ENCODE measurements at regions not wholly inside any gene's neighbourhood (a gene's known extent, or its start where the extent isn't known, plus 50 kb on each side); places are given as distances from the start of the nearest gene placed in this dataset.

- no peak for TF ChIP-seq POLR2A (IDR thresholded peaks at IDR 0.05)
- TF ChIP-seq CTCF (IDR thresholded peaks at IDR 0.05) = no peak
- no peak overlapping the region for H3K4me3 ChIP-seq
- DNase-seq = no peak
- no peaks in the 10 kb centered on the region for H3K36me3 ChIP-seq (ENCODE audit: low read depth, missing control alignments)
- no peaks in the 10 kb centered on the region for H3K4me1 ChIP-seq
- H3K9me3 ChIP-seq = no peaks in the 10 kb centered on the region
- intact Hi-C loops (cut with DNase I; ENCODE audit: low total_unique reads) = no loop called here
- H3K27ac ChIP-seq = no peak overlapping the region
- no peaks in the 10 kb centered on the region for H3K27me3 ChIP-seq
These were observed 815.6 kb upstream of the NEGR1 start for GRCh38 chr1:73097917-73098316.

- H3K36me3 ChIP-seq (ENCODE audit: low read depth, missing control alignments) = no peaks in the 10 kb centered on the region
- no peaks in the 10 kb centered on the region for H3K4me1 ChIP-seq
- 83 to 90% methylated on average over 1 of the region's 1 CpG for WGBS, 2 donors
- no peak overlapping the region for H3K27ac ChIP-seq
- no peaks in the 10 kb centered on the region for H3K9me3 ChIP-seq
- no peak overlapping the region for H3K4me3 ChIP-seq
- H3K27me3 ChIP-seq = no peaks in the 10 kb centered on the region
- TF ChIP-seq POLR2A (IDR thresholded peaks at IDR 0.05) (no peak), CTCF (IDR thresholded peaks at IDR 0.05) (no peak)
- intact Hi-C loops (cut with DNase I; ENCODE audit: low total_unique reads) = no loop called here
- no peak for DNase-seq
These were observed 814.5 kb upstream of the NEGR1 start for GRCh38 chr1:73096841-73097240.

- Histone ChIP-seq H3K27ac (no peak overlapping the region), H3K9me3 (no peaks in the 10 kb centered on the region), H3K4me1 (no peaks in the 10 kb centered on the region), H3K36me3 (ENCODE audit: low read depth, missing control alignments) (no peaks in the 10 kb centered on the region), H3K4me3 (no peak overlapping the region), H3K27me3 (no peaks in the 10 kb centered on the region)
- no peak for DNase-seq
- intact Hi-C loops (cut with DNase I; ENCODE audit: low total_unique reads) = no loop called here
- TF ChIP-seq POLR2A (IDR thresholded peaks at IDR 0.05) (no peak), CTCF (IDR thresholded peaks at IDR 0.05) (no peak)
These were observed 810.0 kb upstream of the NEGR1 start for GRCh38 chr1:73092383-73092782.

- DNase-seq = no peak
- Histone ChIP-seq H3K36me3 (ENCODE audit: low read depth, missing control alignments) (no peaks in the 10 kb centered on the region), H3K4me1 (no peaks in the 10 kb centered on the region), H3K4me3 (no peak overlapping the region), H3K27ac (no peak overlapping the region), H3K9me3 (no peaks in the 10 kb centered on the region), H3K27me3 (no peaks in the 10 kb centered on the region)
- TF ChIP-seq CTCF (IDR thresholded peaks at IDR 0.05) (no peak), POLR2A (IDR thresholded peaks at IDR 0.05) (no peak)
- intact Hi-C loops (cut with DNase I; ENCODE audit: low total_unique reads) = no loop called here
- 43 to 54% methylated on average over 3 of the region's 3 CpGs for WGBS, 2 donors
These were observed 784.5 kb upstream of the NEGR1 start for GRCh38 chr1:73066866-73067265.

GRCh38 chr1:73065339-73066041 is 783.2 kb upstream of the NEGR1 start:
- no peaks in the 10 kb centered on the region for H3K27me3 ChIP-seq
- TF ChIP-seq POLR2A (IDR thresholded peaks at IDR 0.05) (no peak), CTCF (IDR thresholded peaks at IDR 0.05) (no peak)
- H3K9me3 ChIP-seq = no peaks in the 10 kb centered on the region
- no peak for DNase-seq
- H3K36me3 ChIP-seq (ENCODE audit: low read depth, missing control alignments) = no peaks in the 10 kb centered on the region
- H3K4me3 ChIP-seq = no peak overlapping the region
- 22 to 28% methylated on average over 9 of the region's 9 CpGs for whole genome bisulfite sequencing, 2 donors
- no peak overlapping the region for H3K27ac ChIP-seq
- intact Hi-C loops (cut with DNase I; ENCODE audit: low total_unique reads) = no loop called here
- H3K4me1 ChIP-seq = no peaks in the 10 kb centered on the region

All from testis (tissue), 2 donors.